OCI-LY3 (cell line): ENCODE measurements at regions not wholly inside any gene's neighbourhood (a gene's known extent, or its start where the extent isn't known, plus 50 kb on each side); places are given as distances from the start of the nearest gene placed in this dataset.

ENCODE experiments used
- EZH2phosphoT487 ChIP-seq: fragments of 200-600 bp; shearing (Covaris generic); IDR thresholded peaks from 2 replicates; pipeline ENCODE4 v1.6.1; 2018; ENCODE audit warnings: antibody characterized with exemption, mixed run types, low read depth
- TF ChIP-seq, protein P1 (sequence below): fragments of 200-600, 300-600 bp; sonication (generic); IDR thresholded peaks from 2 replicates; pipeline ENCODE4 v1.5.1; 2014; ENCODE audit warnings: antibody characterized with exemption, low read length, low read depth

DNA sequence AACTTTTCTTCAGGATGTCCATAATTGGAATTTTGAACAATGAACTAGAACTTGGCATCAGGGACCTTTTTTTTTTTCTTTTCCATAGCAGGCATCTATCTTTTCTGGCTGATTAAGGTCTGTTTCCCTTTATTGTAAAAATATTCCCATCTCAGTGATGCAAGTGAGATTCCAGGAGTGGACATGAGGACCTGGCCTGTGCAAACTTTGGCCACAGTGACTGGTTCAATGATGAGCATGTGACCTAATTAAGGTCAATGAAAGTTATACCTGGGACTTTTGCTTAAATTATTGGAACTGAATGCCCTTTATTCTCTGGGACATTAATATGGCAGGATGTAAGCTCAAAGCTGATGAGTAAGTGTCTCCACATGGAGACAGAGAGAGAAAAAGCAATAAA is 83.8 kb downstream of the DIO2 start:
- TF ChIP-seq, protein P1, sequence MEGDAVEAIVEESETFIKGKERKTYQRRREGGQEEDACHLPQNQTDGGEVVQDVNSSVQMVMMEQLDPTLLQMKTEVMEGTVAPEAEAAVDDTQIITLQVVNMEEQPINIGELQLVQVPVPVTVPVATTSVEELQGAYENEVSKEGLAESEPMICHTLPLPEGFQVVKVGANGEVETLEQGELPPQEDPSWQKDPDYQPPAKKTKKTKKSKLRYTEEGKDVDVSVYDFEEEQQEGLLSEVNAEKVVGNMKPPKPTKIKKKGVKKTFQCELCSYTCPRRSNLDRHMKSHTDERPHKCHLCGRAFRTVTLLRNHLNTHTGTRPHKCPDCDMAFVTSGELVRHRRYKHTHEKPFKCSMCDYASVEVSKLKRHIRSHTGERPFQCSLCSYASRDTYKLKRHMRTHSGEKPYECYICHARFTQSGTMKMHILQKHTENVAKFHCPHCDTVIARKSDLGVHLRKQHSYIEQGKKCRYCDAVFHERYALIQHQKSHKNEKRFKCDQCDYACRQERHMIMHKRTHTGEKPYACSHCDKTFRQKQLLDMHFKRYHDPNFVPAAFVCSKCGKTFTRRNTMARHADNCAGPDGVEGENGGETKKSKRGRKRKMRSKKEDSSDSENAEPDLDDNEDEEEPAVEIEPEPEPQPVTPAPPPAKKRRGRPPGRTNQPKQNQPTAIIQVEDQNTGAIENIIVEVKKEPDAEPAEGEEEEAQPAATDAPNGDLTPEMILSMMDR = no peak
- no peak for TF ChIP-seq EZH2phosphoT487
